Trophoblast cell (in vitro differentiated cells and primary cell): ENCODE measurements at regions not wholly inside any gene's neighbourhood (a gene's known extent, or its start where the extent isn't known, plus 50 kb on each side); places are given as distances from the start of the nearest gene placed in this dataset.

Experiments used
- DNase-seq, 2 donors: peaks; one replicate each; pipeline ENCODE4 v3.0.0-alpha.2; 2016
- H2AFZ ChIP-seq: 2 replicates; pipeline ENCODE4 v1.6.1; 2013; ENCODE audit warnings: low read length, moderate library complexity, mild to moderate bottlenecking; ENCODE audit not compliant: insufficient read depth, poor library complexity
- H2AK5ac ChIP-seq: 2 replicates; pipeline ENCODE4 v1.6.1; 2013; ENCODE audit warnings: mild to moderate bottlenecking, low read length
- H2BK120ac ChIP-seq: 2 replicates; pipeline ENCODE4 v1.6.1; 2013; ENCODE audit warnings: low read length, mild to moderate bottlenecking, moderate library complexity; ENCODE audit not compliant: insufficient read depth, poor library complexity
- H2BK12ac ChIP-seq: 2 replicates; pipeline ENCODE4 v1.6.1; 2013; ENCODE audit warnings: mild to moderate bottlenecking, low read length, moderate library complexity
- H2BK5ac ChIP-seq: 2 replicates; pipeline ENCODE4 v1.6.1; 2013; ENCODE audit warnings: low read length, low read depth, moderate library complexity, mild to moderate bottlenecking; ENCODE audit not compliant: poor library complexity
- H3K14ac ChIP-seq: 2 replicates; pipeline ENCODE4 v1.6.1; 2013; ENCODE audit warnings: mild to moderate bottlenecking, low read length
- H3K18ac ChIP-seq: 2 replicates; pipeline ENCODE4 v1.6.1; 2013; ENCODE audit warnings: mild to moderate bottlenecking, low read length
- H3K23ac ChIP-seq: 2 replicates; pipeline ENCODE4 v1.6.1; 2013; ENCODE audit warnings: low read length
- H3K27ac ChIP-seq: 2 replicates; pipeline ENCODE4 v1.5.1; 2013; ENCODE audit warnings: low read depth, mild to moderate bottlenecking, inconsistent platforms, low read length, moderate library complexity
- H3K27me3 ChIP-seq: 2 replicates; pipeline ENCODE4 v1.6.1; 2013; ENCODE audit warnings: inconsistent platforms, mild to moderate bottlenecking, low read length, moderate library complexity; ENCODE audit not compliant: insufficient read depth
- H3K36me3 ChIP-seq, 2 experiments: 1 replicate in 1 of 2; 2 replicates in 1 of 2; pipeline ENCODE4 v1.6.1; 2013; ENCODE audit warnings: low read length in 2 of 2, mild to moderate bottlenecking in 2 of 2, moderate library complexity in 1 of 2; ENCODE audit not compliant: insufficient read depth in 2 of 2, control insufficient read depth in 1 of 2
- H3K4ac ChIP-seq: 2 replicates; pipeline ENCODE4 v1.6.1; 2013; ENCODE audit warnings: low read depth, mild to moderate bottlenecking, low read length, moderate library complexity
- H3K4me1 ChIP-seq, 2 experiments: 1 replicate in 1 of 2; 2 replicates in 1 of 2; pipeline ENCODE4 v1.6.1; 2013; ENCODE audit warnings: low read length in 2 of 2, mild to moderate bottlenecking in 2 of 2, moderate library complexity in 1 of 2; ENCODE audit not compliant: insufficient read depth in 2 of 2, control insufficient read depth in 1 of 2
- H3K4me2 ChIP-seq: 2 replicates; pipeline ENCODE4 v1.6.1; 2013; ENCODE audit warnings: inconsistent platforms, mild to moderate bottlenecking, low read length, moderate library complexity
- H3K4me3 ChIP-seq: 2 replicates; pipeline ENCODE4 v1.5.1; 2013; ENCODE audit warnings: mild to moderate bottlenecking, low read depth, low read length, inconsistent platforms
- H3K79me1 ChIP-seq: one replicate; pipeline ENCODE4 v1.6.1; 2013; ENCODE audit warnings: low read length
- H3K79me2 ChIP-seq: 2 replicates; pipeline ENCODE4 v1.6.1; 2013; ENCODE audit warnings: low read length, mild to moderate bottlenecking; ENCODE audit not compliant: control insufficient read depth, insufficient read depth, poor library complexity
- H3K9ac ChIP-seq: 2 replicates; pipeline ENCODE4 v1.6.1; 2013; ENCODE audit warnings: mild to moderate bottlenecking, low read length
- H3K9me3 ChIP-seq: 2 replicates; pipeline ENCODE4 v1.6.1; 2013; ENCODE audit warnings: low read depth, mild to moderate bottlenecking, control low read depth, inconsistent platforms, low read length; ENCODE audit not compliant: insufficient read depth
- H4K12ac ChIP-seq: 2 replicates; pipeline ENCODE4 v1.6.1; 2013; ENCODE audit warnings: low read depth, mild to moderate bottlenecking, low read length, moderate library complexity
- H4K8ac ChIP-seq: 2 replicates; pipeline ENCODE4 v1.6.1; 2013; ENCODE audit warnings: low read depth, mild to moderate bottlenecking, low read length, moderate library complexity
- H4K91ac ChIP-seq: one replicate; pipeline ENCODE4 v1.6.1; 2013; ENCODE audit warnings: low read depth, mild to moderate bottlenecking, low read length, moderate library complexity
- WGBS: extraction: QIAGEN DNeasy Blood & Tissue Kit; methylation state at CpG from one replicate; pipeline ENCODE4 v1.1.7; 2013; ENCODE audit warnings: missing lambda C conversion rate; ENCODE audit not compliant: insufficient read length, insufficient coverage; ENCODE audit errors: extremely low coverage; 5-methylcytosine and 5-hydroxymethylcytosine counted together

- H3K23ac ChIP-seq, result no peak overlapping the region
- H3K4ac ChIP-seq, result no peak overlapping the region
- no peaks in the 10 kb centered on the region for H3K4me1 ChIP-seq
- H3K4me2 ChIP-seq, result no peak overlapping the region
- H3K27me3 ChIP-seq, result no peaks in the 10 kb centered on the region
- H4K8ac ChIP-seq, result no peak overlapping the region
- H2BK120ac ChIP-seq, result no peak overlapping the region
- peak in 1 of 2 donors; percentile 4 for DNase-seq
- H3K79me2 ChIP-seq, result no peaks in the 10 kb centered on the region
- no peak overlapping the region for H3K14ac ChIP-seq
- H4K12ac ChIP-seq, result no peak overlapping the region
- H4K91ac ChIP-seq, result no peak overlapping the region
- no peaks in the 10 kb centered on the region for H3K36me3 ChIP-seq
- H3K18ac ChIP-seq, result no peak overlapping the region
- no peak overlapping the region for H3K4me3 ChIP-seq
- no peak overlapping the region for H2AFZ ChIP-seq
- no peak overlapping the region for H3K9ac ChIP-seq
- H3K9me3 ChIP-seq, result peaks cover 5% of the 10 kb centered on the region
- no peak overlapping the region for H2BK5ac ChIP-seq
- no CpG with 5 or more reads among the region's 2 CpGs for WGBS
- no peak overlapping the region for H2BK12ac ChIP-seq
- no peak overlapping the region for H3K27ac ChIP-seq
- no peaks in the 10 kb centered on the region for H3K79me1 ChIP-seq
- no peak overlapping the region for H2AK5ac ChIP-seq
Measured at GRCh38 chrY:8690901-8691685, 646.2 kb upstream of the TSPY4 start.

- H3K79me2 ChIP-seq, result no peaks in the 10 kb centered on the region
- H3K18ac ChIP-seq, result no peak overlapping the region
- no peak overlapping the region for H2BK5ac ChIP-seq
- no peak overlapping the region for H2BK12ac ChIP-seq
- no peak overlapping the region for H3K14ac ChIP-seq
- H2AFZ ChIP-seq, result no peak overlapping the region
- peaks cover 5% of the 10 kb centered on the region for H3K9me3 ChIP-seq
- H3K79me1 ChIP-seq, result no peaks in the 10 kb centered on the region
- WGBS, result no CpG with 5 or more reads among the region's 3 CpGs
- no peak overlapping the region for H3K4me2 ChIP-seq
- DNase-seq, result no peak
- H3K4ac ChIP-seq, result no peak overlapping the region
- H4K91ac ChIP-seq, result no peak overlapping the region
- no peak overlapping the region for H3K23ac ChIP-seq
- H3K36me3 ChIP-seq, result no peaks in the 10 kb centered on the region
- H4K8ac ChIP-seq, result no peak overlapping the region
- no peak overlapping the region for H2AK5ac ChIP-seq
- H3K4me3 ChIP-seq, result no peak overlapping the region
- H3K27me3 ChIP-seq, result no peaks in the 10 kb centered on the region
- H3K27ac ChIP-seq, result no peak overlapping the region
- H4K12ac ChIP-seq, result no peak overlapping the region
- H3K4me1 ChIP-seq, result no peaks in the 10 kb centered on the region
- no peak overlapping the region for H3K9ac ChIP-seq
- no peak overlapping the region for H2BK120ac ChIP-seq
Measured at GRCh38 chrY:8698571-8698970, 638.7 kb upstream of the TSPY4 start.

- Histone ChIP-seq H3K27me3 (no peaks in the 10 kb centered on the region), H3K4ac (no peak overlapping the region), H3K18ac (no peak overlapping the region), H3K4me1 (no peaks in the 10 kb centered on the region), H3K4me3 (no peak overlapping the region), H2BK120ac (no peak overlapping the region), H3K9me3 (peaks cover 4% of the 10 kb centered on the region), H2BK5ac (no peak overlapping the region), H3K79me1 (no peaks in the 10 kb centered on the region), H4K91ac (no peak overlapping the region), H3K14ac (no peak overlapping the region), H4K8ac (no peak overlapping the region), H2BK12ac (no peak overlapping the region), H3K23ac (no peak overlapping the region), H2AFZ (no peak overlapping the region), H3K4me2 (no peak overlapping the region), H2AK5ac (no peak overlapping the region), H3K27ac (no peak overlapping the region), H3K9ac (no peak overlapping the region), H4K12ac (no peak overlapping the region), H3K79me2 (no peaks in the 10 kb centered on the region), H3K36me3 (no peaks in the 10 kb centered on the region)
- no CpG with 5 or more reads among the region's 8 CpGs for WGBS
- no peak for DNase-seq
Measured at GRCh38 chrY:8705636-8706300, 631.5 kb upstream of the TSPY4 start.

GRCh38 chrY:8712296-8712695 lies 625.0 kb upstream of the TSPY4 start:
- Histone ChIP-seq H3K9ac (no peak overlapping the region), H2AFZ (no peak overlapping the region), H3K4me3 (no peak overlapping the region), H3K4me1 (no peaks in the 10 kb centered on the region), H3K79me2 (no peaks in the 10 kb centered on the region), H2BK12ac (no peak overlapping the region), H3K4me2 (no peak overlapping the region), H2BK120ac (no peak overlapping the region), H3K79me1 (no peaks in the 10 kb centered on the region), H3K4ac (no peak overlapping the region), H3K27me3 (no peaks in the 10 kb centered on the region), H3K18ac (no peak overlapping the region), H4K8ac (no peak overlapping the region), H4K12ac (no peak overlapping the region), H3K9me3 (peaks cover 12% of the 10 kb centered on the region), H3K36me3 (no peaks in the 10 kb centered on the region), H3K27ac (no peak overlapping the region), H2AK5ac (no peak overlapping the region), H3K23ac (no peak overlapping the region), H3K14ac (no peak overlapping the region), H4K91ac (no peak overlapping the region), H2BK5ac (no peak overlapping the region)
- DNase-seq, result no peak
- no CpG with 5 or more reads among the region's 1 CpG for WGBS
